GM18517 (cell line): ENCODE measurements at regions not wholly inside any gene's neighbourhood (a gene's known extent, or its start where the extent isn't known, plus 50 kb on each side); places are given as distances from the start of the nearest gene placed in this dataset.

Experiments
- ATAC-seq: cut with Tn5 transposase; IDR thresholded peaks from one replicate; pipeline ENCODE4 v1.9.1; 2021; ENCODE audit warnings: mild to moderate bottlenecking, moderate library complexity; ENCODE audit not compliant: unreplicated experiment

GRCh38 chr13:50189450-50189849, 174.2 kb downstream of the KCNRG start:
- no peak for ATAC-seq

- no peak for ATAC-seq
Measured at GRCh38 chr13:50191004-50191403, 175.8 kb downstream of the KCNRG start.

GRCh38 chr13:50192272-50192813, 177.1 kb downstream of the KCNRG start:
- no peak for ATAC-seq

GRCh38 chr13:50195045-50195444, 179.8 kb downstream of the KCNRG start:
- no peak for ATAC-seq

GRCh38 chr13:50196118-50196517, 180.9 kb downstream of the KCNRG start:
- ATAC-seq: no peak

- ATAC-seq: no peak
Measured at GRCh38 chr13:50197705-50198104, 182.5 kb downstream of the KCNRG start.

GRCh38 chr13:50198508-50198907, 183.3 kb downstream of the KCNRG start:
- no peak for ATAC-seq

GRCh38 chr13:50200569-50200968, 185.3 kb downstream of the KCNRG start:
- ATAC-seq: no peak

- no peak for ATAC-seq
Measured at GRCh38 chr13:50200988-50201387, 185.7 kb downstream of the KCNRG start.

GRCh38 chr13:50202485-50202884, 187.2 kb downstream of the KCNRG start:
- no peak for ATAC-seq

- ATAC-seq: no peak
Measured at GRCh38 chr13:50203256-50203941, 188.2 kb downstream of the KCNRG start.

- ATAC-seq: no peak
Measured at GRCh38 chr13:50205581-50205980, 190.3 kb downstream of the KCNRG start.

GRCh38 chr13:50208826-50209335, 193.6 kb downstream of the KCNRG start:
- no peak for ATAC-seq

GRCh38 chr13:50209631-50210030, 194.4 kb downstream of the KCNRG start:
- ATAC-seq: no peak

- ATAC-seq: no peak
Measured at GRCh38 chr13:50213526-50213925, 198.3 kb downstream of the KCNRG start.

GRCh38 chr13:50214514-50214913, 199.3 kb downstream of the KCNRG start:
- no peak for ATAC-seq

- ATAC-seq: no peak
Measured at GRCh38 chr13:50215399-50215798, 200.2 kb downstream of the KCNRG start.

GRCh38 chr13:50219743-50220142, 204.5 kb downstream of the KCNRG start:
- no peak for ATAC-seq

- ATAC-seq: no peak
Measured at GRCh38 chr13:50220938-50221337, 205.7 kb downstream of the KCNRG start.

- ATAC-seq: no peak
Measured at GRCh38 chr13:50222569-50223332, 207.5 kb downstream of the KCNRG start.

GRCh38 chr13:50224534-50224933, 209.3 kb downstream of the KCNRG start:
- peak; percentile 77 for ATAC-seq
